ENCODE measurements at regions not wholly inside any gene's neighbourhood (a gene's known extent, or its start where the extent isn't known, plus 50 kb on each side); places are given as distances from the start of the nearest gene placed in this dataset.

GRCh38 chr7:26489906-26490639 lies 198.4 kb downstream of the SNX10 start:
- H3F3A ChIP-seq (ENCODE audit: low read depth), result no peaks in the 10 kb centered on the region
- no peaks in the 10 kb centered on the region for H3K9me2 ChIP-seq (replicated peaks; ENCODE audit: low read depth, low read length)
- no peaks in the 10 kb centered on the region for H3K4me1 ChIP-seq (ENCODE audit: insufficient read depth, low read length, poor library complexity, severe bottlenecking)
- no peak overlapping the region for H3K4me3 ChIP-seq (ENCODE audit: low read length, poor library complexity, severe bottlenecking)
- no peak overlapping the region for H2AFZ ChIP-seq (ENCODE audit: low read length)
- no peaks in the 10 kb centered on the region for H3K27me3 ChIP-seq (ENCODE audit: insufficient read depth, low read length, poor library complexity, severe bottlenecking)
- H3K79me2 ChIP-seq (ENCODE audit: insufficient read depth, low read length), result no peaks in the 10 kb centered on the region
- H3K9me3 ChIP-seq (ENCODE audit: insufficient read depth, low read depth, low read length), result no peaks in the 10 kb centered on the region
- no peak overlapping the region for H3K9ac ChIP-seq (ENCODE audit: low read depth, low read length, poor library complexity, severe bottlenecking)
- TF ChIP-seq EZH2phosphoT487 (IDR thresholded peaks at IDR 0.05; ENCODE audit: borderline replicate concordance), result no peak
- no peak for TF ChIP-seq CTCF (conservative IDR thresholded peaks at IDR 0.05; ENCODE audit: low read length)
- no peaks in the 10 kb centered on the region for H4K20me1 ChIP-seq (ENCODE audit: insufficient read depth, low read length, poor library complexity, severe bottlenecking)
- no peaks in the 10 kb centered on the region for H3K36me3 ChIP-seq (ENCODE audit: insufficient read depth, low read length)
- no peak overlapping the region for H3K4me2 ChIP-seq (ENCODE audit: low read depth, low read length, poor library complexity, severe bottlenecking)

GRCh38 chr7:26490640-26491624 lies 199.3 kb downstream of the SNX10 start:
- Histone ChIP-seq H3K9me2 (replicated peaks; ENCODE audit: low read depth, low read length) (no peaks in the 10 kb centered on the region), H3K27me3 (ENCODE audit: insufficient read depth, low read length, poor library complexity, severe bottlenecking) (no peaks in the 10 kb centered on the region), H3K9me3 (ENCODE audit: insufficient read depth, low read depth, low read length) (no peaks in the 10 kb centered on the region), H3K4me1 (ENCODE audit: insufficient read depth, low read length, poor library complexity, severe bottlenecking) (no peaks in the 10 kb centered on the region), H3K9ac (ENCODE audit: low read depth, low read length, poor library complexity, severe bottlenecking) (no peak overlapping the region), H3K4me3 (ENCODE audit: low read length, poor library complexity, severe bottlenecking) (no peak overlapping the region), H4K20me1 (ENCODE audit: insufficient read depth, low read length, poor library complexity, severe bottlenecking) (no peaks in the 10 kb centered on the region), H3F3A (ENCODE audit: low read depth) (no peaks in the 10 kb centered on the region), H3K79me2 (ENCODE audit: insufficient read depth, low read length) (no peaks in the 10 kb centered on the region), H3K4me2 (ENCODE audit: low read depth, low read length, poor library complexity, severe bottlenecking) (no peak overlapping the region), H3K36me3 (ENCODE audit: insufficient read depth, low read length) (no peaks in the 10 kb centered on the region), H2AFZ (ENCODE audit: low read length) (no peak overlapping the region)
- TF ChIP-seq CTCF (conservative IDR thresholded peaks at IDR 0.05; ENCODE audit: low read length) (no peak), EZH2phosphoT487 (IDR thresholded peaks at IDR 0.05; ENCODE audit: borderline replicate concordance) (no peak)

GRCh38 chr7:26492816-26493215 lies 201.2 kb downstream of the SNX10 start:
- Histone ChIP-seq H2AFZ (ENCODE audit: low read length) (no peak overlapping the region), H3K4me1 (ENCODE audit: insufficient read depth, low read length, poor library complexity, severe bottlenecking) (no peaks in the 10 kb centered on the region), H3K4me3 (ENCODE audit: low read length, poor library complexity, severe bottlenecking) (no peak overlapping the region), H3K9me2 (replicated peaks; ENCODE audit: low read depth, low read length) (no peaks in the 10 kb centered on the region), H3K9me3 (ENCODE audit: insufficient read depth, low read depth, low read length) (no peaks in the 10 kb centered on the region), H3F3A (ENCODE audit: low read depth) (no peaks in the 10 kb centered on the region), H3K79me2 (ENCODE audit: insufficient read depth, low read length) (no peaks in the 10 kb centered on the region), H4K20me1 (ENCODE audit: insufficient read depth, low read length, poor library complexity, severe bottlenecking) (no peaks in the 10 kb centered on the region), H3K4me2 (ENCODE audit: low read depth, low read length, poor library complexity, severe bottlenecking) (no peak overlapping the region), H3K36me3 (ENCODE audit: insufficient read depth, low read length) (no peaks in the 10 kb centered on the region), H3K27me3 (ENCODE audit: insufficient read depth, low read length, poor library complexity, severe bottlenecking) (no peaks in the 10 kb centered on the region), H3K9ac (ENCODE audit: low read depth, low read length, poor library complexity, severe bottlenecking) (no peak overlapping the region)
- TF ChIP-seq EZH2phosphoT487 (IDR thresholded peaks at IDR 0.05; ENCODE audit: borderline replicate concordance) (no peak), CTCF (conservative IDR thresholded peaks at IDR 0.05; ENCODE audit: low read length) (no peak)
